PC-3 (cell line): ENCODE measurements at regions not wholly inside any gene's neighbourhood (a gene's known extent, or its start where the extent isn't known, plus 50 kb on each side); places are given as distances from the start of the nearest gene placed in this dataset.
A peak's percentile ranks its signal among the peaks of the same experiment; 100 is the strongest.

Experiments
- ATAC-seq: fragments of 200-7000 bp; cut with Tn5 transposase; 2 replicates; pipeline ENCODE4 v1.9.1; 2020; ENCODE audit warnings: mild to moderate bottlenecking, moderate library complexity
- BruUV-seq: library from RNA; stranded (reverse); fragments of 400-500 nt; replicated peaks from 2 replicates; lab custom pipeline; 2021; lab: Mats Ljungman, UMichigan
- CTCF ChIA-PET: fragments of 300-600 bp; sonication (Branson Sonifier 250); formaldehyde crosslinking; loops from one replicate; lab custom pipeline; 2022; ENCODE audit warnings: antibody characterized with exemption; lab: Charles Lee
- POLR2A ChIA-PET: fragments of 300-600 bp; sonication (Branson Sonifier 250); formaldehyde crosslinking; loops from one replicate; lab custom pipeline; 2022; ENCODE audit warnings: antibody characterized with exemption; ENCODE audit not compliant: unreplicated experiment; lab: Charles Lee
- DNase-seq: peaks from one replicate; pipeline ENCODE4 v3.0.0-alpha.2; 2015
- H2AFZ ChIP-seq: fragments of 300-600 bp; sonication (generic); 2 replicates; pipeline ENCODE4 v1.6.0; 2016; ENCODE audit warnings: antibody characterized with exemption, low read length
- H3F3A ChIP-seq: fragments of 300-600 bp; sonication (generic); one replicate; pipeline ENCODE4 v1.6.0; 2017; ENCODE audit warnings: antibody characterized with exemption, low read length, control low read depth, mild to moderate bottlenecking; ENCODE audit not compliant: unreplicated experiment
- H3K27ac ChIP-seq: fragments of 300-600 bp; sonication (generic); 2 replicates; pipeline ENCODE4 v1.5.1; 2016; ENCODE audit warnings: mild to moderate bottlenecking, low read length
- H3K27me3 ChIP-seq: fragments of 300-600 bp; sonication (generic); 2 replicates; pipeline ENCODE4 v1.6.1; 2016; ENCODE audit warnings: low read length, mixed read lengths
- H3K36me3 ChIP-seq: fragments of 300-600 bp; sonication (generic); 2 replicates; pipeline ENCODE4 v1.6.1; 2016; ENCODE audit warnings: low read depth, mixed run types, low read length, mixed read lengths
- H3K4me1 ChIP-seq: fragments of 300-600 bp; sonication (generic); 2 replicates; pipeline ENCODE4 v1.5.1; 2016; ENCODE audit warnings: low read length; ENCODE audit not compliant: insufficient read depth
- H3K4me2 ChIP-seq: fragments of 300-600 bp; sonication (generic); 2 replicates; pipeline ENCODE4 v1.6.0; 2016; ENCODE audit warnings: low read length
- H3K4me3 ChIP-seq: fragments of 300-600 bp; sonication (generic); 2 replicates; pipeline ENCODE4 v1.5.1; 2016; ENCODE audit warnings: mild to moderate bottlenecking, low read length, mixed read lengths
- H3K79me2 ChIP-seq: fragments of 300-600 bp; sonication (generic); 2 replicates; pipeline ENCODE4 v1.6.1; 2017; ENCODE audit warnings: low read length, mixed read lengths
- H3K9ac ChIP-seq: fragments of 300-600 bp; sonication (generic); 2 replicates; pipeline ENCODE4 v1.6.0; 2016; ENCODE audit warnings: mild to moderate bottlenecking, low read length
- H3K9me2 ChIP-seq: fragments of 300-600 bp; sonication (generic); replicated peaks from 2 replicates; pipeline ENCODE4 v1.6.1; 2016; ENCODE audit warnings: mixed run types, low read length, mixed read lengths
- H3K9me3 ChIP-seq: fragments of 300-600 bp; sonication (generic); 2 replicates; pipeline ENCODE4 v1.6.1; 2016; ENCODE audit warnings: low read length, mixed read lengths
- H4K20me1 ChIP-seq: fragments of 300-600 bp; sonication (generic); 2 replicates; pipeline ENCODE4 v1.6.1; 2016; ENCODE audit warnings: low read length, mixed read lengths
- EZH2 ChIP-seq: fragments of 300-600 bp; sonication (generic); IDR thresholded peaks from one replicate; pipeline ENCODE4 v1.6.1; 2017; ENCODE audit warnings: antibody characterized with exemption, mild to moderate bottlenecking, low read length; ENCODE audit not compliant: unreplicated experiment
- EZH2phosphoT487 ChIP-seq: fragments of 300-600 bp; sonication (generic); IDR thresholded peaks from 2 replicates; pipeline ENCODE4 v1.6.1; 2018; ENCODE audit warnings: mild to moderate bottlenecking, antibody characterized with exemption, low read length, borderline replicate concordance
- intact Hi-C: fragments of 100-400 bp; cut with micrococcal nuclease; formaldehyde crosslinking; loops from 2 replicates; pipeline ENCODE4 v1.9.0; 2023
- TF ChIP-seq, protein P1 (sequence below): fragments of 300-600 bp; sonication (generic); conservative IDR thresholded peaks from 2 replicates; pipeline ENCODE4 v1.5.1; 2017; ENCODE audit warnings: antibody characterized with exemption, low read depth, mild to moderate bottlenecking, low read length

DNA sequence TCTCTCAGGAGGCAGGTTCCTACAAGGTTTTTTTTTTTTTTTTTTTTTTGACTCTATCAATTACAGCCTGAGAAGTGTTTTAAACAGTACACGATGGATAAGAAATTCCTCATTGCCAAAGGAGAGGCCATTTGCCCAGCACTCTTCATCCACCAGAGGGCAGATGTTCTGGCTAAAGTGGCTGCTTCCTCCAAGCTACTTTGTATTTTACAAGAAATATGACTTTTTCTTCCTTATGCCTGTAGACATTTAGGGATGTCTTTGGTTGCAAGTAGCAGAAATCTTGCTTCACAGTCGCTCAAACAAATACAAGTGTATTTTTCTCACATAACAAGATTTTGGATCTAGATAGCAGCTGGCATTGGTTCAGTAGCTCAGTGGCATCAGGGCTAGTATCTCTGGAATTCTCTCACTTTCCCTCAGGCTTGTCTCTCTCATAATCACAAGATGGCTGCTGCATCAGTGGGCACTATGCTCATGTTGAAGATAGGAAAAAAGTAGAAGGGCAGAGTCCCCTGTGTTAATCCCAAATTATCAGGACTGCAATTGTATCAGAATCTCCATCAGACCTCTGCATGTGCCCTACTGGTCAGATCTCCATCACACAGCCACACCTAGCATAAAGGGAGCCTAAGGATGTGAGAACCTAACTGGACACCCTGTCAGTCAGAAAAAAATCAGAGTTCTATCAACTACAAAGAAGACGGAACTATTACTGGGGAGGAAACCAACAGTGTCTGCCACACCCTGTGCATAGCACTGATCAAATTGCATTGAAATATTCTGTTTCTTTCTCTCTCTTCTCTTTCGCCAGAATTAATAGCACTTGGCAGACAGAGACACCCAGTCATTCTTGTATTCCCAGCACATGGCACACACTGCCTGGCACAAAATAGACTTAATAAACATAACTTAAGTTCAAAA, 138.9 kb upstream of the COL8A1 start:
- BruUV-seq = no TSS peak

DNA sequence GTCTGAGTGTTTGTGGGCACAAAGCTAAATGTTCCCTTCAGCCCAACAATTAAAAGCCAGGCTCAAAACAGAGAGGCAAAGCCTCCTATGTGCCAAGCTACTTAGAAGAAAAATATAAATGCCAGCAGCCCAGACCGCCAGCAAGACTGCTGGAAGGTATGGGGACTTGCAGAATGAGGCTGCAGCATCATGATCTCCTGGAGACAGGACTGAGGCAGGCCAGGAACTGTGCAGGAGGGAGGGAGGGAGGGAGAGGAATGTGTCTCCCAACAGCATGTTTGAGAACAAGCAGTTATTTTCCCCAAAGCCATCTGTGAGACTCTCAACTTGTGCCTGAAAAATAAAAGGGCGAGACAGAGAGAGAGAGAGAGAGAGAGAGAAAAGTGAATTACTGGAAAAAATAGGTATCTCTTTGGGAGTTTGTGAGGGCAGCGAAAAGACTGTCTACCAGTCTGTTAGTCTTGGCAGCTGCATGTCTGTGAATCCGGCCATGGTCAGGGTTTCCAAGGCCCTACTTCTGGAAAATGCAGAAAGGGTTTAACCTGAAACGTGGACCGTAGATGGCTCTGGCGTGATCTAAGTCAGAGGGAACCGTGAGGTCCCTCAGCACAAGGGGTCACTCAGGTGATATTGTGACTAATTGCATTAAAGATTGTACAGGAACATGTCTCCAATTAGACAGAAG, 139.7 kb upstream of the COL8A1 start:
- Histone ChIP-seq H3K4me3 (no peak overlapping the region), H2AFZ (no peak overlapping the region), H4K20me1 (no peaks in the 10 kb centered on the region), H3K36me3 (no peaks in the 10 kb centered on the region), H3K27me3 (no peaks in the 10 kb centered on the region), H3K79me2 (no peaks in the 10 kb centered on the region), H3K27ac (no peak overlapping the region), H3K4me1 (peaks cover 18% of the 10 kb centered on the region), H3K9ac (no peak overlapping the region), H3K9me3 (0 out of 2 replicates have a peak, but pooled peaks cover 3% of the 10 kb centered on the region), H3F3A (no peaks in the 10 kb centered on the region), H3K4me2 (no peak overlapping the region), H3K9me2 (no peaks in the 10 kb centered on the region)
- no peak for ATAC-seq
- no TSS peak for BruUV-seq
- DNase-seq = no peak
- ChIA-PET CTCF (interaction anchor here (0.6 to 1.2 kb wide), 10 partner anchors 21 to 253 kb away, joined by 3 to 8 read pairs (median 4); no protein-coding TSS in a partner anchor), POLR2A (interaction anchor here (0.5 kb wide), 1 partner anchor 139 kb away, joined by 3 read pairs; no protein-coding TSS in a partner anchor)
- intact Hi-C loops = loop anchor here (1.0 to 10.0 kb wide), 5 partner anchors 34 to 474 kb away; partner anchors contain the start of gene COL8A1
- TF ChIP-seq EZH2 (no peak), EZH2phosphoT487 (no peak)
- TF ChIP-seq, protein P1, sequence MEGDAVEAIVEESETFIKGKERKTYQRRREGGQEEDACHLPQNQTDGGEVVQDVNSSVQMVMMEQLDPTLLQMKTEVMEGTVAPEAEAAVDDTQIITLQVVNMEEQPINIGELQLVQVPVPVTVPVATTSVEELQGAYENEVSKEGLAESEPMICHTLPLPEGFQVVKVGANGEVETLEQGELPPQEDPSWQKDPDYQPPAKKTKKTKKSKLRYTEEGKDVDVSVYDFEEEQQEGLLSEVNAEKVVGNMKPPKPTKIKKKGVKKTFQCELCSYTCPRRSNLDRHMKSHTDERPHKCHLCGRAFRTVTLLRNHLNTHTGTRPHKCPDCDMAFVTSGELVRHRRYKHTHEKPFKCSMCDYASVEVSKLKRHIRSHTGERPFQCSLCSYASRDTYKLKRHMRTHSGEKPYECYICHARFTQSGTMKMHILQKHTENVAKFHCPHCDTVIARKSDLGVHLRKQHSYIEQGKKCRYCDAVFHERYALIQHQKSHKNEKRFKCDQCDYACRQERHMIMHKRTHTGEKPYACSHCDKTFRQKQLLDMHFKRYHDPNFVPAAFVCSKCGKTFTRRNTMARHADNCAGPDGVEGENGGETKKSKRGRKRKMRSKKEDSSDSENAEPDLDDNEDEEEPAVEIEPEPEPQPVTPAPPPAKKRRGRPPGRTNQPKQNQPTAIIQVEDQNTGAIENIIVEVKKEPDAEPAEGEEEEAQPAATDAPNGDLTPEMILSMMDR = no peak

More for the DNA sequence above, 138.9 kb upstream of the COL8A1 start:
- Histone ChIP-seq H3K9me3 (0 out of 2 replicates have a peak, but pooled peaks cover 3% of the 10 kb centered on the region), H4K20me1 (no peaks in the 10 kb centered on the region), H3K9ac (no peak overlapping the region), H3K4me1 (peaks cover 18% of the 10 kb centered on the region), H3K79me2 (no peaks in the 10 kb centered on the region), H3F3A (no peaks in the 10 kb centered on the region), H3K4me3 (no peak overlapping the region), H3K27ac (no peak overlapping the region), H2AFZ (peak overlapping the region; percentile 18; the same call in 1 of the 2 replicates), H3K36me3 (no peaks in the 10 kb centered on the region), H3K4me2 (no peak overlapping the region), H3K9me2 (no peaks in the 10 kb centered on the region), H3K27me3 (no peaks in the 10 kb centered on the region)
- ChIA-PET POLR2A (no interaction called here), CTCF (interaction anchor here (0.6 to 1.2 kb wide), 9 partner anchors 20 to 252 kb away, joined by 3 to 8 read pairs (median 4); no protein-coding TSS in a partner anchor)
- ATAC-seq (peak; percentile 81), DNase-seq (peak; percentile 77)
- intact Hi-C loops = loop anchor here (1.0 to 10.0 kb wide), 5 partner anchors 33 to 475 kb away; partner anchors contain the start of gene COL8A1
- TF ChIP-seq EZH2 = no peak
- TF ChIP-seq, protein P1 = peak; percentile 94
- TF ChIP-seq EZH2phosphoT487 = no peak
